ENCODE measurements at regions not wholly inside any gene's neighbourhood (a gene's known extent, or its start where the extent isn't known, plus 50 kb on each side); places are given as distances from the start of the nearest gene placed in this dataset.

- H3K27me3 ChIP-seq (ENCODE audit: control insufficient read depth in 1 of 2, insufficient read depth in 2 of 2, low read length in 2 of 2), result no peaks in the 10 kb centered on the region
- ATAC-seq (ENCODE audit: poor library complexity) (no peak), DNase-seq (no peak)
- intact Hi-C loops (cut with DNase I, micrococcal nuclease), result no loop called here
- ChIA-PET POLR2A (no interaction called here), CTCF (no interaction called here)
- H3K4me3 ChIP-seq (ENCODE audit: low read length), result no peak overlapping the region
- no peak overlapping the region for H3K27ac ChIP-seq (ENCODE audit: low read depth in 1 of 2, low read length in 2 of 2)
- H3K9me3 Mint-ChIP-seq, result peaks cover 2% of the 10 kb centered on the region
- TF ChIP-seq CTCF (IDR thresholded peaks at IDR 0.05), result no peak
- no peaks in the 10 kb centered on the region for H3K4me1 Mint-ChIP-seq (ENCODE audit: low read depth)
- no peak overlapping the region for H3K27ac Mint-ChIP-seq
- H3K9me3 ChIP-seq (ENCODE audit: control insufficient read depth in 1 of 2, insufficient read depth in 1 of 2, low read length in 2 of 2), result peaks cover 0 to 4% of the 10 kb centered on the region in 2 experiments
- H3K36me3 ChIP-seq (ENCODE audit: insufficient read depth, low read length), result no peaks in the 10 kb centered on the region
- no peaks in the 10 kb centered on the region for H3K36me3 Mint-ChIP-seq (ENCODE audit: low read depth)
- no peaks in the 10 kb centered on the region for H3K27me3 Mint-ChIP-seq
- H3K4me1 ChIP-seq (ENCODE audit: insufficient read depth, low read length), result no peaks in the 10 kb centered on the region
- H3K4me3 Mint-ChIP-seq, result no peak overlapping the region
Observed at GRCh38 chr15:46713045-46713444, 1004.3 kb upstream of the SEMA6D start.

DNA sequence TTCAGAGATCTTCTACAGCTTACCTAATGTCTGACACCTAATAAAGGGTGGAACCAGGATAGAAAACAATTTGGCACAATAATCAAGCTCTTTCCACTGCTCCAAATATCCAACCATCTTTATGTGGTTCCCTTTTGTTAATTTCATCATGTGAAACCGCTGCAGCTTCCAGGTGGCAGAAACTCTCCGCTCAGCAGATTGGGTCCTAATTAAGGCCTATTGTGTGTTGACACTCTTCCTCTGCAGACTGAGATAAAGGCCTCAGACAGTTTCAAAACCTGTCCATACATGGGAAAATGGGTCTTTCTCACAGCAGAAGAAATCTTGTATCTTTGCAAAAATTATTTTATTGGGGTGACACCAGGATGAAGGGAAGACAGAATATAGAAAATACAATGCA is 1002.4 kb upstream of the SEMA6D start:
- ATAC-seq (ENCODE audit: poor library complexity), result no peak
- no peak for TF ChIP-seq CTCF (IDR thresholded peaks at IDR 0.05)
- CTCF ChIA-PET, result no interaction called here
- no peak overlapping the region for H3K27ac ChIP-seq (ENCODE audit: low read depth in 1 of 2, low read length in 2 of 2)
- H3K4me1 Mint-ChIP-seq (ENCODE audit: low read depth), result no peaks in the 10 kb centered on the region
- no peaks in the 10 kb centered on the region for H3K27me3 ChIP-seq (ENCODE audit: control insufficient read depth in 1 of 2, insufficient read depth in 2 of 2, low read length in 2 of 2)
- no peak overlapping the region for H3K27ac Mint-ChIP-seq
- H3K4me3 ChIP-seq (ENCODE audit: low read length), result no peak overlapping the region
- no peak for DNase-seq
- no peaks in the 10 kb centered on the region for H3K27me3 Mint-ChIP-seq
- no peaks in the 10 kb centered on the region for H3K4me1 ChIP-seq (ENCODE audit: insufficient read depth, low read length)
- H3K9me3 ChIP-seq (ENCODE audit: control insufficient read depth in 1 of 2, insufficient read depth in 1 of 2, low read length in 2 of 2), result peaks cover 0 to 4% of the 10 kb centered on the region in 2 experiments
- POLR2A ChIA-PET, result no interaction called here
- H3K36me3 ChIP-seq (ENCODE audit: insufficient read depth, low read length), result no peaks in the 10 kb centered on the region
- peaks cover 2% of the 10 kb centered on the region for H3K9me3 Mint-ChIP-seq
- intact Hi-C loops (cut with DNase I, micrococcal nuclease), result no loop called here
- no peaks in the 10 kb centered on the region for H3K36me3 Mint-ChIP-seq (ENCODE audit: low read depth)
- no peak overlapping the region for H3K4me3 Mint-ChIP-seq

DNA sequence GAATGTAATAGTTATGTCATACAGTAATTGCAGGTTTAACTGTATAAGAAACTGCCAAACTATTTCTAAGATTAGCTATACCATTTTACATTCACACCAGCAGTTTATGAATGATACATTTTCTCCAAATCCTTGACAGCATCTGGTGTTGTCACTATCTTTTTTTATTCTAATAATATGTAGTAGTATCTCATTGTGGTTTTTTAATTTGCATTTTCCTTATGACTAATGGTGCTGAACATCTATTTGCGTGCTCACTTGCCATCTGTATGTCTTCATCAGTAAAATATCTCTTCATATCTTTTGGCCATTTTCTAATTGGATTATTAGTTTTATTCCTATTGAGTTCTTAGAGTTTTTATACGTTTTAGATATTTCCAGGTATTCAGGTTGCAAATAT is 994.0 kb upstream of the SEMA6D start:
- ChIA-PET POLR2A (no interaction called here), CTCF (no interaction called here)
- no peak for DNase-seq
- H3K36me3 ChIP-seq (ENCODE audit: insufficient read depth, low read length), result no peaks in the 10 kb centered on the region
- H3K27me3 ChIP-seq (ENCODE audit: control insufficient read depth in 1 of 2, insufficient read depth in 2 of 2, low read length in 2 of 2), result no peaks in the 10 kb centered on the region
- Mint-ChIP-seq H3K36me3 (ENCODE audit: low read depth) (no peaks in the 10 kb centered on the region), H3K27me3 (no peaks in the 10 kb centered on the region), H3K4me1 (ENCODE audit: low read depth) (no peaks in the 10 kb centered on the region), H3K9me3 (peaks cover 14% of the 10 kb centered on the region), H3K27ac (no peak overlapping the region), H3K4me3 (no peak overlapping the region)
- no peaks in the 10 kb centered on the region for H3K4me1 ChIP-seq (ENCODE audit: insufficient read depth, low read length)
- no peak overlapping the region for H3K27ac ChIP-seq (ENCODE audit: low read depth in 1 of 2, low read length in 2 of 2)
- ATAC-seq (ENCODE audit: poor library complexity), result no peak
- no peak overlapping the region for H3K4me3 ChIP-seq (ENCODE audit: low read length)
- no peak for TF ChIP-seq CTCF (IDR thresholded peaks at IDR 0.05)
- intact Hi-C loops (cut with DNase I, micrococcal nuclease), result no loop called here
- H3K9me3 ChIP-seq (ENCODE audit: control insufficient read depth in 1 of 2, insufficient read depth in 1 of 2, low read length in 2 of 2), result peaks cover 0 to 9% of the 10 kb centered on the region in 2 experiments

Measured in CD4-positive, alpha-beta T cell (primary cell).